ENCODE measurements at regions not wholly inside any gene's neighbourhood (a gene's known extent, or its start where the extent isn't known, plus 50 kb on each side); places are given as distances from the start of the nearest gene placed in this dataset.

GRCh38 chr3:72055436-72055835, 270.5 kb upstream of the PROK2 start:
- H3K14ac ChIP-seq (ENCODE audit: low read length), result no peak overlapping the region
- WGBS, 2 donors (ENCODE audit: extremely low coverage in 2 of 2, insufficient read length in 2 of 2, insufficient replicate concordance in 1 of 2), result no CpG with 5 or more reads among the region's 1 CpG
- no peak overlapping the region for H4K91ac ChIP-seq (ENCODE audit: low read depth, low read length, poor library complexity)

GRCh38 chr3:72054976-72055375, 270.0 kb upstream of the PROK2 start:
- Histone ChIP-seq H3K4ac (ENCODE audit: low read length) (no peak overlapping the region), H3K79me1 (ENCODE audit: low read depth, low read length) (no peaks in the 10 kb centered on the region), H2AK5ac (ENCODE audit: low read depth, low read length) (no peak overlapping the region), H3K27ac (replicated peaks; ENCODE audit: low read length) (no peak overlapping the region), H2BK5ac (ENCODE audit: low read length) (no peak overlapping the region), H4K8ac (ENCODE audit: low read depth, low read length) (no peak overlapping the region), H3K14ac (ENCODE audit: low read length) (no peak overlapping the region), H3K18ac (ENCODE audit: low read length) (no peak overlapping the region), H4K91ac (ENCODE audit: low read depth, low read length, poor library complexity) (no peak overlapping the region), H3K27me3 (ENCODE audit: control insufficient read depth in 3 of 3, insufficient read depth in 3 of 3, low read depth in 1 of 3, low read length in 3 of 3) (no peaks in the 10 kb centered on the region), H2BK15ac (ENCODE audit: low read length) (no peak overlapping the region), H2BK12ac (ENCODE audit: low read length) (no peak overlapping the region), H3K9ac (ENCODE audit: low read depth, low read length, poor library complexity) (no peak overlapping the region), H3K9me3 (replicated peaks in 1 of 2; ENCODE audit: control insufficient read depth in 2 of 2, insufficient read depth in 1 of 2, low read depth in 1 of 2, low read length in 2 of 2) (no peaks in the 10 kb centered on the region), H3K36me3 (replicated peaks in 1 of 2; ENCODE audit: control insufficient read depth in 2 of 2, insufficient read depth in 2 of 2, low read length in 2 of 2) (no peaks in the 10 kb centered on the region), H3K4me3 (ENCODE audit: low read length in 2 of 2) (no peak overlapping the region), H2BK120ac (ENCODE audit: low read depth, low read length) (no peak overlapping the region), H3K4me2 (ENCODE audit: insufficient read depth, low read length, poor library complexity, severe bottlenecking) (no peak overlapping the region), H3K23ac (ENCODE audit: low read depth, low read length, poor library complexity) (no peak overlapping the region), H3K4me1 (ENCODE audit: control insufficient read depth in 2 of 2, insufficient read depth in 1 of 2, low read depth in 1 of 2, low read length in 2 of 2) (no peaks in the 10 kb centered on the region), H2AFZ (ENCODE audit: low read length) (no peak overlapping the region)
- DNase-seq (ENCODE audit: low spot score), result no peak
- WGBS, 2 donors (ENCODE audit: extremely low coverage in 2 of 2, insufficient read length in 2 of 2, insufficient replicate concordance in 1 of 2), result no CpG with 5 or more reads among the region's 1 CpG

More at GRCh38 chr3:72055436-72055835, 270.5 kb upstream of the PROK2 start:
- H3K9me3 ChIP-seq (replicated peaks in 1 of 2; ENCODE audit: control insufficient read depth in 2 of 2, insufficient read depth in 1 of 2, low read depth in 1 of 2, low read length in 2 of 2), result no peaks in the 10 kb centered on the region
- no peaks in the 10 kb centered on the region for H3K79me1 ChIP-seq (ENCODE audit: low read depth, low read length)
- no peaks in the 10 kb centered on the region for H3K4me1 ChIP-seq (ENCODE audit: control insufficient read depth in 2 of 2, insufficient read depth in 1 of 2, low read depth in 1 of 2, low read length in 2 of 2)
- H3K4ac ChIP-seq (ENCODE audit: low read length), result no peak overlapping the region
- H3K18ac ChIP-seq (ENCODE audit: low read length), result no peak overlapping the region
- no peak for DNase-seq (ENCODE audit: low spot score)
- H3K36me3 ChIP-seq (replicated peaks in 1 of 2; ENCODE audit: control insufficient read depth in 2 of 2, insufficient read depth in 2 of 2, low read length in 2 of 2), result no peaks in the 10 kb centered on the region
- H2AFZ ChIP-seq (ENCODE audit: low read length), result no peak overlapping the region
- H3K23ac ChIP-seq (ENCODE audit: low read depth, low read length, poor library complexity), result no peak overlapping the region
- H4K8ac ChIP-seq (ENCODE audit: low read depth, low read length), result no peak overlapping the region
- no peak overlapping the region for H3K4me3 ChIP-seq (ENCODE audit: low read length in 2 of 2)
- no peak overlapping the region for H2BK5ac ChIP-seq (ENCODE audit: low read length)
- H3K27me3 ChIP-seq (ENCODE audit: control insufficient read depth in 3 of 3, insufficient read depth in 3 of 3, low read depth in 1 of 3, low read length in 3 of 3), result no peaks in the 10 kb centered on the region
- no peak overlapping the region for H2BK15ac ChIP-seq (ENCODE audit: low read length)
- no peak overlapping the region for H3K4me2 ChIP-seq (ENCODE audit: insufficient read depth, low read length, poor library complexity, severe bottlenecking)
- no peak overlapping the region for H2BK12ac ChIP-seq (ENCODE audit: low read length)
- H3K9ac ChIP-seq (ENCODE audit: low read depth, low read length, poor library complexity), result no peak overlapping the region
- H2BK120ac ChIP-seq (ENCODE audit: low read depth, low read length), result no peak overlapping the region
- H2AK5ac ChIP-seq (ENCODE audit: low read depth, low read length), result no peak overlapping the region
- no peak overlapping the region for H3K27ac ChIP-seq (replicated peaks; ENCODE audit: low read length)

DNA sequence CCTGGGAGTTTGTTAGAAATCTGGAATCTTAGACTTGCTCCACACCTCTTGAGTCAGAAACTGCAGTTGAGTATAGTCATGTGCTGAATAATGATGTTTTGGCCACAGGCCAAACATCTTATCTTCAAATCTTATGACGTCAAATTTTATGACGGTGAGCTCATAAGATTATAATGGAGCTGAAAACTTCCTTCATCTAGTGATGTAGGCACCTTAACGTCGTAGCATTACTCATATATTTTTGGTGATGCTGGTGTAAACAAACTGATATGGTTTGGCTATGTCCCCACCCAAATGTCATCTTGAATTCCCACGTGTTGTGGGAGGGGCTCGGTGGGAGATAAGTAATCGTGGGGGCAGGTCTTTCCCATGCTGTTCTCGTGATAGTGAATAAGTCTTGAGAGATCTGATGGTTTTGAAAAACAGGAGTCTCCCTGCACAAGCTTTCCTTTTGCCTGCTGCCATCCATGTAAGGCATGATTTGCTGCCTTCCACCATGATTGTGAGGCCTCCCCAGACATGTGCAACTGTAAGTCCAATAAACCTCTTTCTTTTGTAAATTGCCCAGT, 268.0 kb upstream of the PROK2 start:
- H3K23ac ChIP-seq (ENCODE audit: low read depth, low read length, poor library complexity), result no peak overlapping the region
- no CpG with 5 or more reads among the region's 8 CpGs for WGBS, 2 donors (ENCODE audit: extremely low coverage in 2 of 2, insufficient read length in 2 of 2, insufficient replicate concordance in 1 of 2)
- no peak for DNase-seq (ENCODE audit: low spot score)
- H2AK5ac ChIP-seq (ENCODE audit: low read depth, low read length), result no peak overlapping the region
- no peak overlapping the region for H3K4me3 ChIP-seq (ENCODE audit: low read length in 2 of 2)
- H2AFZ ChIP-seq (ENCODE audit: low read length), result no peak overlapping the region
- no peak overlapping the region for H3K27ac ChIP-seq (replicated peaks; ENCODE audit: low read length)
- H3K79me1 ChIP-seq (ENCODE audit: low read depth, low read length), result no peaks in the 10 kb centered on the region
- no peak overlapping the region for H3K14ac ChIP-seq (ENCODE audit: low read length)
- H3K4me1 ChIP-seq (ENCODE audit: control insufficient read depth in 2 of 2, insufficient read depth in 1 of 2, low read depth in 1 of 2, low read length in 2 of 2), result no peaks in the 10 kb centered on the region
- no peak overlapping the region for H3K4ac ChIP-seq (ENCODE audit: low read length)
- no peak overlapping the region for H2BK15ac ChIP-seq (ENCODE audit: low read length)
- H3K36me3 ChIP-seq (replicated peaks in 1 of 2; ENCODE audit: control insufficient read depth in 2 of 2, insufficient read depth in 2 of 2, low read length in 2 of 2), result no peaks in the 10 kb centered on the region
- no peak overlapping the region for H3K9ac ChIP-seq (ENCODE audit: low read depth, low read length, poor library complexity)
- no peaks in the 10 kb centered on the region for H3K27me3 ChIP-seq (ENCODE audit: control insufficient read depth in 3 of 3, insufficient read depth in 3 of 3, low read depth in 1 of 3, low read length in 3 of 3)
- no peak overlapping the region for H2BK120ac ChIP-seq (ENCODE audit: low read depth, low read length)
- H3K9me3 ChIP-seq (replicated peaks in 1 of 2; ENCODE audit: control insufficient read depth in 2 of 2, insufficient read depth in 1 of 2, low read depth in 1 of 2, low read length in 2 of 2), result no peaks in the 10 kb centered on the region
- H2BK5ac ChIP-seq (ENCODE audit: low read length), result no peak overlapping the region
- no peak overlapping the region for H3K18ac ChIP-seq (ENCODE audit: low read length)
- no peak overlapping the region for H4K91ac ChIP-seq (ENCODE audit: low read depth, low read length, poor library complexity)
- H3K4me2 ChIP-seq (ENCODE audit: insufficient read depth, low read length, poor library complexity, severe bottlenecking), result no peak overlapping the region
- H4K8ac ChIP-seq (ENCODE audit: low read depth, low read length), result no peak overlapping the region
- H2BK12ac ChIP-seq (ENCODE audit: low read length), result no peak overlapping the region

DNA sequence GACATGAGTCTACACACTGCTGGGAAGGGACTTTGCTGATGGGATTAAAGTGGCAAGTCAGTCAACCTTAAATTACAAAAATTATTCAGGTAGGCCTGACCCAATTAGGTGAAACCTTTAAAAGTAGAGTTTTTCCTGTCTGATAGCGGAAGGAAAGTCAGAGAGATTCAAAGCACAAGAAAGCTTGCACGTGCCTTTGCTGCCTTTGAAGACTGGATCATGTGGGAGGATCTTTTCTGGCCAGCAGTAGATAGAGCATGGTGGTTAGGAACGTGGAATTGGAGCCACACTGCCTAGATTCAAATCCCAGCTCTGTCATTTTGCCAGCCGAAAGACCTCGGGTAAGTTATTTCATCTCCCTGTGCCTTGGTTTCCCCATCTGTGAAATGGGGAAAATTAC, 265.8 kb upstream of the PROK2 start:
- Histone ChIP-seq H3K4me3 (ENCODE audit: low read length in 2 of 2) (no peak overlapping the region), H2BK120ac (ENCODE audit: low read depth, low read length) (no peak overlapping the region), H2AK5ac (ENCODE audit: low read depth, low read length) (no peak overlapping the region), H2BK15ac (ENCODE audit: low read length) (no peak overlapping the region), H3K79me1 (ENCODE audit: low read depth, low read length) (no peaks in the 10 kb centered on the region), H3K4ac (ENCODE audit: low read length) (no peak overlapping the region), H4K91ac (ENCODE audit: low read depth, low read length, poor library complexity) (no peak overlapping the region), H3K9me3 (replicated peaks in 1 of 2; ENCODE audit: control insufficient read depth in 2 of 2, insufficient read depth in 1 of 2, low read depth in 1 of 2, low read length in 2 of 2) (no peaks in the 10 kb centered on the region), H2BK12ac (ENCODE audit: low read length) (no peak overlapping the region), H3K4me1 (ENCODE audit: control insufficient read depth in 2 of 2, insufficient read depth in 1 of 2, low read depth in 1 of 2, low read length in 2 of 2) (no peaks in the 10 kb centered on the region), H3K14ac (ENCODE audit: low read length) (no peak overlapping the region), H3K18ac (ENCODE audit: low read length) (no peak overlapping the region), H2BK5ac (ENCODE audit: low read length) (no peak overlapping the region), H4K8ac (ENCODE audit: low read depth, low read length) (no peak overlapping the region), H3K27ac (replicated peaks; ENCODE audit: low read length) (no peak overlapping the region), H3K9ac (ENCODE audit: low read depth, low read length, poor library complexity) (no peak overlapping the region), H3K4me2 (ENCODE audit: insufficient read depth, low read length, poor library complexity, severe bottlenecking) (no peak overlapping the region), H2AFZ (ENCODE audit: low read length) (no peak overlapping the region), H3K27me3 (ENCODE audit: control insufficient read depth in 3 of 3, insufficient read depth in 3 of 3, low read depth in 1 of 3, low read length in 3 of 3) (no peaks in the 10 kb centered on the region), H3K23ac (ENCODE audit: low read depth, low read length, poor library complexity) (no peak overlapping the region), H3K36me3 (replicated peaks in 1 of 2; ENCODE audit: control insufficient read depth in 2 of 2, insufficient read depth in 2 of 2, low read length in 2 of 2) (no peaks in the 10 kb centered on the region)
- WGBS, 2 donors (ENCODE audit: extremely low coverage in 2 of 2, insufficient read length in 2 of 2, insufficient replicate concordance in 1 of 2), result no CpG with 5 or more reads among the region's 5 CpGs
- DNase-seq (ENCODE audit: low spot score), result no peak

All from neuronal stem cell (in vitro differentiated cells).